ENCODE measurements at regions not wholly inside any gene's neighbourhood (a gene's known extent, or its start where the extent isn't known, plus 50 kb on each side); places are given as distances from the start of the nearest gene placed in this dataset.
A peak's percentile ranks its signal among the peaks of the same experiment; 100 is the strongest.
"Not testable (repeated sequence)": the region's sequence is repeated elsewhere in the genome, so short reads cannot be mapped to it uniquely, and the experiment has no call there.

- DNase-seq: no peak
These were observed 107.5 kb upstream of the RBPJ start for GRCh38 chr4:26213317-26213716.

DNA sequence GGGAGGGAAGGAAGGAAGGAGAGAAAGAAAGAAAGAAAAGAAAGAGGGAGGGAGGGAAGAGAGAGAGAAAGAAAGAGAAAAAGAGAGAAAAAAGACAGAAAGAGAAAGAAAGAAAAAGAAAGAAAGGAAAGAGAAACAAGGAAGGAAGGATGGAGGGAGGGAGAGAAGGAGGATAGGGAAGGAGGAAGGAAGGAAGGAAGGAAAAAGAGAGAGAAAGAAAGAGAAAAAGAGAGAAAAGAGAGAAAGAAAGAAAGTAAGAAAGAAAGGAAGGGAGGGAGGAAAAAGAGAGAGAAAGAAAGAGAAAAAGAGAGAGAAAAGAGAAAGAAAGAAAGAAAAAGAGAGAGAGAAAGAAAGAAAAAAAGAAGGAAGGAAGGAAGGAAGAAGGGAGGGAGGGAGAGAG, 105.8 kb upstream of the RBPJ start:
- DNase-seq: no peak

GRCh38 chr4:26215725-26216124, 105.1 kb upstream of the RBPJ start:
- DNase-seq: no peak

DNA sequence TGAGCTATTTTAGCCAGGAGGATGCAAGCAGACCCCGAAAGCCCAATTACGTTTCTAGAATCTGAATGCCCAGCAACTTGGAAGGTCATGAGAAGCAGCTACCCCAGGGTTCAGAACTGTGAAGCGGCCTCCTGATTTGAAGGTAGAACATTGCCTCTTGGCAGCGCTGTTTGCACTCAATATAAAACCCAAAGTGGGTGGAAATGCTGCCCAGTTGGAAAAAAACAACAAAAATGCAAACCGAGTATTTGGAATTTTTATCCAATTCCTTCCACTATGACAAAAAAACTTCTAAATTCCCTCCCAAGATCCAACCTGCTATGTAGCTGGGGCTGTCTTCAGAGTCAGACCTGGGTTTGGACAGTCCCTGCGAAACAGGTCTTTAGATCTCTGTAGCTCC, 103.3 kb upstream of the RBPJ start:
- no peak for DNase-seq

DNA sequence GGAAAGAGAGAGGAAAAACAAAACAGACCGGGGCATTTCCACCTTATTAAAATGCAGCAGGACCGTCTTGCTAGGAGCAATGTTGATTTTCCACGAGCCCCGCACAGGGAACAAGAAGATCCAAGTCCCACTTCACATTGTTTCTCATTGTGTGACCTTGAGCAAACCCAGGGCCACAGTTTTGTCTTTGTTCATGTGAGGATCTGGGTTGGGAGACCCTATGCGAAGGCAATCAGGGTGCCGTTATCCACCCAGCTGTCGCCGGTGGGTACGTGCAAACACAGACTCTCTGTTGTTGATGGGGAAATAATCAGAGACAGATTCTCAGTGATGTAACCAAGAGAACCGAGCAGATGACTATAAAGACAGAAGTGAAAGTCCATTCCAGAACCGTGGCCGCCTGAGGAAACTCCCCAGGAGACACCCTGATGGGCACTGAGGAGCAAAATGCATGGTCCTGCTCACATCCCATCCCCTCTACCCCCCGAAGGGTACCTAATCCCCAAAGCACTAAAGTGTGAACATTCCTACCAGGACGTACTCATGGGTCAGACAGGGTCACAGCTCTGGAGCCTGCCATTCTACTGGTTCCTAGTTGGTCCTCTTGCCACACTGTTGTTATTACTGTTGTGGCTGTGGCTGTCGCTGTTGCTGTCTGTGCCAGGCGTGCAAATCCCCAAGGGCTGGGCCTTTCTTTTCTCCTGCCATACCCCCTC, 102.7 kb upstream of the RBPJ start:
- peak; percentile 58 for DNase-seq

- DNase-seq: no peak
These were observed 101.9 kb upstream of the RBPJ start for GRCh38 chr4:26218677-26219605.

- peak; percentile 81 for DNase-seq
These were observed 100.1 kb upstream of the RBPJ start for GRCh38 chr4:26220696-26221095.

DNA sequence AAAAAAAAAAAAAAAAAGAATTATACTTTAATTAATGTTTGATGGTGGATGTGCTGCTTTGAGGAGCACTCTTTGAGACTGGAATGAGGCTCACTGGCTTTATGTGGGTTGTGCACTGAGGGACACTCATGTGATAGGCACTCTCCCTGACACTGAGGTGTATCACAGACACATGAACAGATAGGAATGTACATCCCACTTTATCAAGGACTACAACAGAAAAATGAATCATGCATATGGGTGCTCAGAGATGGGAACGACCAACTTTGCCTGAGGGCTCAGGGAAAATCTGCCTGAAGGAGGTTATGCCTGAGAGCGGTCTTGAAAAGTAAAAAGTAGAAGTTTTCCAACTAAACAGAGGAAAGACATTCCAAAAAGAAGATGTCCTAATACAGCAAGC, 97.7 kb upstream of the RBPJ start:
- DNase-seq: peak; percentile 60

DNA sequence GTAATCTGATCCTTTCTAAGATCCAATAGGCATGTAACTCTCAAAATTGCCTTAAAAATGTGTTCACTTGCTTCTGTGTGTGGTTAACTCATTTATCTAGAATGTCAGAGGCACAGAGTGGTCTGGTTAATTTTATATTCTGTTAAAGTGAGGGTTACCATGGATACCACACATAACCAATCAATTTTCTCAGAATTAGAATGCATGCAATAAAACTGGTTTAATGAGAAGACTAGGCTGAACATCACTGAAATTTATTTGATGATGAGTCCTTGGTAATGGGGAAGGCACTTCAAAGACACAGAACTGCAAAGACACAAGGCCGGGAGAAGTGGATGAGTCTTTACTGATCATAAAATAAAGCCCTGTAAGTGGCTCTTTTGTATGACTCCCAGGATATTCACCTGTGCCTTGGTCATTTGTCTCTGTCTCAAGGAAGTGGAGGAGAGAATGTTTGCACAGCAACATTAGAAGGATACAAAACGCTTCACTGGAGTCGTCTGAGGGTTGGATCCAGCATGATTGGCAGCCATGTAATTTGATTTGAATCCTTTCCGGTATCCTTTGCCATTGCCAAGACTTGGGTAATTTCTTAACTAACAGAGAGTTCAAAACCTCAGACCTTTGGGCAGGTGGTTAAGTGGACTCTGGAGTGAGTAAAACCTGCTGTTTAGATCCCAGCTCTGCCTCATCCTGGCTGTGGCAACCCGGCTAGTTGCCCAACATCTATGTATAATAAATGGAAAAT, 94.0 kb upstream of the RBPJ start:
- DNase-seq: no peak

DNA sequence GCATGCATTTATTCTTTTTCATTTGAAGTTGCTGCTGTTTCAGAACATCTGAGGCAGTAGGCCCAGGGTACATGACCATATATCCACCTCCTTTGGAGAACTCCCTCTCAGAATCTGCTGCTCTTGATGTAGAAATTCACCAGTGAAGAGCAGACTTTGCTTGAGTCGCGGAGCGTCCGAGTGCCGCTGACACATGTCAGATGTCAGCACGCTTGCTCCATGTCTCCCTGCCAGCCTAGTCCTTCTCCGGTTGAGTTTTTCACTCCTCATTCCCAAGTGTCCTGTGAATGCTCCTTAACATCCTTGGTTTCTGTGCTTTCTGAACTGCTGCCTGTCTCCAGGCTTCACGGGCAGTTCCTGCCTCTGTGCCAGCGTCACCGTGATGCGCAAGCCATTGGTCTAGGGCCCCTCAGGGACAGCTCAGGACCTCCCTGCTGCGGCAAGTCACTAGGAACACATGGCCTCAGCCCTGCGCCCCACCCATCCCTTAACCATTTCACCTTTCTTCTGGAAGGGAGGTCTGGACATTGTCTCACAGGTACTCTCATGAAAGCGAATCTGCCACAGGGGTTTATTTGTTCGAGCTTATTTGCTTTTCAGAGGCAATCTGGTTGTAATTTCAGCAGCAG, 93.1 kb upstream of the RBPJ start:
- no peak for DNase-seq

GRCh38 chr4:26228883-26229282, 91.9 kb upstream of the RBPJ start:
- no peak for DNase-seq

- no peak for DNase-seq
These were observed 90.8 kb upstream of the RBPJ start for GRCh38 chr4:26229974-26230373.

DNA sequence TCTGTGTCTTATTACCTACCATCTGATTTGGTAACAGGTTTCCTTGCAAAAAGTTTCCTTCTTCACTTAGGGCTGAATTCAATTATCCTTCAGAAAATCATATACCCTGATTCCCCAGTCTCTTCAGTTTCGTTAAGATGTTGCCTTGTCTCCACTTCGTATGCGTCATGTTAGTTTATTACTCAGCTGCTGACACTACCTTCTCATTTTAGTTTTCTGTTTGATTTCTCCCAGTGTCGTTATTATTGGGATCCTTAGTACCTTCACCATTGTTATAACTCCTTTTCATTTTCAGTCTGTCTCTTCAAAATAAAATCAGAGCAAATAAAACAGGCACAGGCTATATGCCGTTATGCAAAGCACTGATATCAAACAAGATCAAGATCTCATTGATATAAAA, 87.5 kb upstream of the RBPJ start:
- no peak for DNase-seq

DNA sequence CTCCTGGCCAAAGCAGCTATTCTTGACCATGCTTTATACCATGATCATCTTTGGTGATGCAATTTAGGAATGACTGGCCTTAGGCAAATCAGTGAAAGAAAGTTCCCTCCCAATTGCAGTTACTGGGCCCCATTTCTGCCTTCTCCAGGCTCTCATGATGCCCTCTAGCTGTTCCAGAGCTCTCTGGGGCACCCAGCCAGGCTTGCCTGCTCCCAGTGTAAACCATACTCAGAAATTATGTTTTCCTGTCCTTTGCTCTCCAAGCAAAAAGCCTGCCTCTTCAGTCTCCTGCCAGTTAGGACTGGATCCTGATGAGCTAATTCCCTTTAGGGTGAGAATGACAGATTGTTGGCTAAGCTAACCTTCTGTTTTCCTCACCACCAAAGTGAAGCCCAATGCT, 85.3 kb upstream of the RBPJ start:
- peak; percentile 52 for DNase-seq

- DNase-seq: no peak
These were observed 82.9 kb upstream of the RBPJ start for GRCh38 chr4:26237916-26238315.

GRCh38 chr4:26238426-26238777, 82.4 kb upstream of the RBPJ start:
- DNase-seq: no peak

GRCh38 chr4:26238778-26239679, 81.8 kb upstream of the RBPJ start:
- peak; percentile 76 for DNase-seq

DNA sequence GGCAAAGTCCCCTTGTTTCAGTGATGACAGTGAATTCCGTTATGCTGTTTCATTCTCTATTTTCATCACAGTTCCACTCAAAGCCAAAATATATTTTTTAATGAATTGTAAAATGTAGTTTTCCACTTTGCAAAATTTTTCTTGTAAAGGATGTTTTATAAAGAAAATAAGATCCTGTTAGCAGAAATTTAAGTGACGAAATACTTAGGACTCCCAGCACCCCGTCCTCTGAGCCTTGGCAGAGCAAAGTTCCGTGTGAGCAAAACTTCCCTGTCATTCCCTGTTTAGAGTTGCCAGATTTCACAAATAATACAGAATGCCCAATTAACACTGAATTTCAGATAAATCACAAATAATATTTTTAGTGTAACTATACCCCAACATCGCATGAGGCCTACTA, 81.0 kb upstream of the RBPJ start:
- no peak for DNase-seq

- DNase-seq: no peak
These were observed 79.6 kb upstream of the RBPJ start for GRCh38 chr4:26241179-26241578.

DNA sequence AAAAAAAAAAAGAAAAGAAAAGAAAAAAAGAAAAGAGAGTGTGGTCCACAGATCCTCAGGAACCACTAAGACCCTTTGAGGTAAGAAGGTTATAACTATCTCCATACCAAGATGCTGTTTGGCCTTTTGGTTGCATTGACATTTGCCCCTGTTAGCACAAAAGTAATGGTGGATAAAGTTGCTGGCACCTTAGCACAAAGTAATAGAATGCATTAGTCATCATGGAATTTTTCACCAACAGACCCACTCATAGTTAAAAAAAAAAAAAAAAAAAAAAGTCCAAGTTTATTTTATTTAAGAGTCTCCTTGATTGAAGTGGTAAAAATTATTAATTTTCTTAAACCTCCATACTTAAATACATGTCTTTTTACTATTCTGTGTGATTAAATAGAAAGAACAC, 78.4 kb upstream of the RBPJ start:
- peak; percentile 36 for DNase-seq

- not testable (repeated sequence) for DNase-seq
These were observed 76.7 kb upstream of the RBPJ start for GRCh38 chr4:26244138-26244537.

- peak; percentile 85 for DNase-seq
These were observed 72.2 kb upstream of the RBPJ start for GRCh38 chr4:26248647-26249046.
